ENCODE measurements at regions not wholly inside any gene's neighbourhood (a gene's known extent, or its start where the extent isn't known, plus 50 kb on each side); places are given as distances from the start of the nearest gene placed in this dataset.

GRCh38 chr2:84052913-84053312 lies 406.2 kb downstream of the SUCLG1 start:
- TF ChIP-seq CTCF (conservative IDR thresholded peaks at IDR 0.05; ENCODE audit: low read length) (no peak), EZH2phosphoT487 (IDR thresholded peaks at IDR 0.05; ENCODE audit: borderline replicate concordance) (no peak)

All from Loucy (cell line).